IPS-20b (cell line): ENCODE measurements at regions not wholly inside any gene's neighbourhood (a gene's known extent, or its start where the extent isn't known, plus 50 kb on each side); places are given as distances from the start of the nearest gene placed in this dataset.
"Not testable (repeated sequence)": the region's sequence is repeated elsewhere in the genome, so short reads cannot be mapped to it uniquely, and the experiment has no call there.

Experiments used
- H3K27ac ChIP-seq: one replicate; pipeline ENCODE4 v1.5.1; 2013; ENCODE audit warnings: low read length
- H3K27me3 ChIP-seq: 2 replicates; pipeline ENCODE4 v1.6.1; 2013; ENCODE audit warnings: mild to moderate bottlenecking, low read length, inconsistent platforms; ENCODE audit not compliant: insufficient read depth
- H3K36me3 ChIP-seq: 2 replicates; pipeline ENCODE4 v1.6.1; 2013; ENCODE audit warnings: low read depth, mild to moderate bottlenecking, inconsistent platforms, low read length, moderate library complexity; ENCODE audit not compliant: insufficient read depth
- H3K4me1 ChIP-seq: 2 replicates; pipeline ENCODE4 v1.6.1; 2013; ENCODE audit warnings: mild to moderate bottlenecking, control low read depth, inconsistent platforms, low read length, moderate library complexity; ENCODE audit not compliant: insufficient read depth
- H3K4me3 ChIP-seq: 2 replicates; pipeline ENCODE4 v1.5.1; 2013; ENCODE audit warnings: mild to moderate bottlenecking, low read length, inconsistent platforms
- H3K9ac ChIP-seq: 2 replicates; pipeline ENCODE4 v1.6.1; 2013; ENCODE audit warnings: low read depth, mild to moderate bottlenecking, inconsistent platforms, low read length, moderate library complexity
- H3K9me3 ChIP-seq: 2 replicates; pipeline ENCODE4 v1.6.1; 2013; ENCODE audit warnings: mild to moderate bottlenecking, low read depth, low read length, inconsistent platforms; ENCODE audit not compliant: insufficient read depth

DNA sequence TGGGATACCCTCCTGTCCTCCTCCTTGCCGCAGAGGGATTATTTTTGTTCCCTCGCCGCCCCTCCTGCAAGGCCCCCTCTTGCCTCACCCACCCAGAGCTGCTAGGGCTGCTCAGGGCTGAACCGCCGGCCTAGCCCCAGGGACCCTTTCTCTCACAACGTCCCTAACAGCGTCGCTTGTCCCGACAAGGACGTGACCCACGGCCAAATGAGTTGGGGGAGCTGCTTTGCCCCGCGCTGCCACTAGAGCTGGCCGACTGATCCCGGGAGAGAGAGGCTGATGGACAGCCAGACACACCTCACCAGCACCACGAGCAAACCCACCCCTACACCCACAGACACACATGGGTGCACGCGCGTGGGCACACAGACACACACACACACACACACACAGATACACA, 154.6 kb upstream of the ALG10B start:
- Histone ChIP-seq H3K36me3 (no peaks in the 10 kb centered on the region), H3K4me1 (no peaks in the 10 kb centered on the region), H3K27ac (no peak overlapping the region), H3K9ac (no peak overlapping the region), H3K9me3 (peaks cover 94% of the 10 kb centered on the region), H3K4me3 (no peak overlapping the region), H3K27me3 (no peaks in the 10 kb centered on the region)

DNA sequence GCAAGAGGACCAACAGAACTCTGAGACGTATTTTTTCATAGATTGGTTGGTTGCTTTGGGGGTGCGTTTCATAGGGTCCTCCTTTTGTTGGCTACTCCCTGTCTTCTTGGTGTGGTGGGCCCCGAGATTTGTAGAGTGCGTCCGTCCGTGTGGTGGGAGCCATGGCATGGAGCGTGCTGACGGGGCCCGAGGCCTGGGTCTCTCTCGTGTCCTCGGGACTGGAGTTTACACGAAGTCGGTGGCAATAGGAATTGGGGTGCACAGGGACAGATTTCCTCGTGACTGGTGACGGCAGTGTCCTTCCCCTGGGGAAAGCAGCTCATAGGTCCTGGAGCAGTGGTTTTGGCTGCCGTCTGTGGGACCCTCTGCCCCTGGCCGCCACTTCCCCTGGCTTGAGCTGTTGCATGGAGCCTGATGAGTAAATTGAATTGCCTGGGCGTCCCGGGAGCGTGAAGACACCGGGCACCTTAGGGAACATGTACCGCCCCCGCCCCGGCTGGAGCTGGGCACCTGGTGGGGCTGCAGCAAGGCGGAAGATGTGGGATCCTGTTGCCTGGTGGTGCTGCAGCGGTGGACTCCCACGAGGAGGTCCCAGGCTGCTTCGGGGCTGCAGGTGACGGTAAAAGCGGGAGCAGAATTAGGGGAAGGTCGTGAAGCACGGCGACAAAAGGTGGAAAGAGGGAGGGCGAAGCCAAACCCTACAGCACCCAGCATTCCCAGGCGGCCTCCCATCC, 153.7 kb upstream of the ALG10B start:
- H3K9ac ChIP-seq, result no peak overlapping the region
- H3K27ac ChIP-seq, result no peak overlapping the region
- no peaks in the 10 kb centered on the region for H3K36me3 ChIP-seq
- peaks cover 91% of the 10 kb centered on the region for H3K9me3 ChIP-seq
- H3K4me1 ChIP-seq, result no peaks in the 10 kb centered on the region
- no peaks in the 10 kb centered on the region for H3K27me3 ChIP-seq
- H3K4me3 ChIP-seq, result no peak overlapping the region

DNA sequence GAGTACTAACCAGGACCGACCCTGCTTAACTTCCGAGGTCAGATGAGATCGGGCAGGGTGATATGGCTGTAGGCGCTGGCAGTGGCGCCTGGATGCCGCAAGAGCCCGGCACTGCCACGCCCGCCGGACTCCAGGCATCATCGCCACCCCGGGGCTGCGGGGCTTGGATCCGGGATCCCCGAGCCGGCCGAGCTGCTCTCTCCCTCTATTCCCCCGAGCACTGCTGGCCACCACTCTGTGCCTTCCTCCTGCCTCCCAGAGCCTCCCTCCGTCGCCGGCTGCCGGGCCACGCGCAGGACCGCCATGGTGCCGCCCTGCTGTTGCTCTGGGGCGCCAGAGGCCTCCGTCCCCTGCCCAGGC, 153.2 kb upstream of the ALG10B start:
- no peak overlapping the region for H3K27ac ChIP-seq
- peaks cover 88% of the 10 kb centered on the region for H3K9me3 ChIP-seq
- H3K9ac ChIP-seq, result no peak overlapping the region
- H3K27me3 ChIP-seq, result no peaks in the 10 kb centered on the region
- no peak overlapping the region for H3K4me3 ChIP-seq
- H3K4me1 ChIP-seq, result no peaks in the 10 kb centered on the region
- H3K36me3 ChIP-seq, result no peaks in the 10 kb centered on the region

DNA sequence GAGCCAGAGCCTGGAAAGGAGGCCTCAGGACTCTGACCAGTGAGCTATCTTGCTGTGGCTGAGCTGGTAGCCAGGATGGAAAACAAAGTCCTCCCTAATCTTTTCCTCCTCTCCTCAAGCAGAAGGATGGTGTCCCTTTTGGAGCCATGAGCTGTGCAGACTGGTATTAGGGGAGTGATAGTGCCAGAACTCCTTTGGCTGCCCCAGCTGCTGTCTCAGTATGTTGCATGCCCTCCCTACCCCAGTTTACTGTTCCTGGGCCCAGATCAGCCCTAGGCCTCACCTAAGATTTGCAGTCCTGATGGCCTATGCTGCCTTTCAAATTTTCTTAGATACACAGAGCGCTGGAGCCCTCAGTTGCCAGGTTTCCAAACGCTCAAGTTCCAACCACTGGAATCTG, 150.3 kb upstream of the ALG10B start:
- Histone ChIP-seq H3K27me3 (no peaks in the 10 kb centered on the region), H3K9ac (no peak overlapping the region), H3K27ac (no peak overlapping the region), H3K9me3 (peaks cover 88% of the 10 kb centered on the region), H3K36me3 (no peaks in the 10 kb centered on the region), H3K4me1 (no peaks in the 10 kb centered on the region), H3K4me3 (no peak overlapping the region; the same call in 1 of the 2 replicates)

- Histone ChIP-seq H3K27ac (no peak overlapping the region), H3K27me3 (no peaks in the 10 kb centered on the region), H3K9me3 (peaks cover 93% of the 10 kb centered on the region), H3K4me1 (no peaks in the 10 kb centered on the region), H3K9ac (no peak overlapping the region), H3K36me3 (no peaks in the 10 kb centered on the region), H3K4me3 (no peak overlapping the region)
Measured at GRCh38 chr12:38175538-38175937, 141.0 kb upstream of the ALG10B start.

- H3K27ac ChIP-seq, H3K27me3 ChIP-seq, H3K36me3 ChIP-seq, H3K4me3 ChIP-seq, H3K9ac ChIP-seq, H3K4me1 ChIP-seq: not testable (repeated sequence)
- H3K9me3 ChIP-seq, result peaks cover 78% of the 10 kb centered on the region
Measured at GRCh38 chr12:38183617-38184016, 133.0 kb upstream of the ALG10B start.

GRCh38 chr12:38197286-38197685, 119.3 kb upstream of the ALG10B start:
- H3K27me3 ChIP-seq, H3K9ac ChIP-seq, H3K27ac ChIP-seq, H3K36me3 ChIP-seq, H3K4me3 ChIP-seq, H3K4me1 ChIP-seq: not testable (repeated sequence)
- peaks cover 85% of the 10 kb centered on the region for H3K9me3 ChIP-seq

DNA sequence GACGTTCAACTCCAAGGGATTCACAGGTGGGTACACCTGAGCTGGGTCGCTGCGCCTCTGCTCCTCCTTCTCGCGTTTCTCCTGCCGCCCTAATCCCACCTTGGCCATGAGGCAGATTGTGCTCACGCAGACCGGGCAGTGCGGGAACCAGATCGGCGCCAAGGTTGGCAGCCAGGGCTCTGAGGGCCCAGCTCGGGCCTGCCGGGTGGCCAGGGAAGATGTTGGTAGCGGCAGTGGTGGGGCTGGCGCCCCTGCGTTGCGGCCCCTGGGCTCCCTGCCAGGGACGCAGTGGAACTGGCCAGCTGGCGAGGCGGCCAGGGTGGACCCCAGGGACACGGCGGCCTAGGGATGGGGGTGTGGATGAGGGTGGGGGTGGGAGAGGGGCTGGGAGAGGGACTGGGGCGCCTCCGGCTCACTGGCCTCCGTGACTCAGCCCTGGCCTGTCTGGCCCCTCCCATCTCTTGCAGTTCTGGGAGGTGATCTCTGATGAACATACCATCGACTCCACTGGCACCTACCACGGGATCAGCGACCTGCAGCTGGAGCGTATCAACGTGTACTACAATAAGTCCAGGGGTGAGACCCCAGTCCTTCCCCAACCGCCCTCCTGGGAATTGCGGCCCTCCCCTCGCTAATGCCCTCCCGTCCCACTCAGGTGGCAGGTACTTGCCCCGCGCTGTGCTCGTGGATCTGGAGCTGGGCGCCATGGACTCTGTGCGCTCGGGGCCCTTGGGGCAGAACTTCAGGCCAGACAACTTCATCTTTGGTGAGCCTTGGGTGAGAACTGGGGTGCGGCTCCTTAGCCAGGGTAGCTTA, 114.9 kb upstream of the ALG10B start:
- H3K36me3 ChIP-seq, result no peaks in the 10 kb centered on the region
- H3K9ac ChIP-seq, result no peak overlapping the region
- no peak overlapping the region for H3K27ac ChIP-seq
- H3K27me3 ChIP-seq, result no peaks in the 10 kb centered on the region
- H3K4me1 ChIP-seq, result no peaks in the 10 kb centered on the region
- H3K9me3 ChIP-seq, result peaks cover 89% of the 10 kb centered on the region
- no peak overlapping the region for H3K4me3 ChIP-seq

DNA sequence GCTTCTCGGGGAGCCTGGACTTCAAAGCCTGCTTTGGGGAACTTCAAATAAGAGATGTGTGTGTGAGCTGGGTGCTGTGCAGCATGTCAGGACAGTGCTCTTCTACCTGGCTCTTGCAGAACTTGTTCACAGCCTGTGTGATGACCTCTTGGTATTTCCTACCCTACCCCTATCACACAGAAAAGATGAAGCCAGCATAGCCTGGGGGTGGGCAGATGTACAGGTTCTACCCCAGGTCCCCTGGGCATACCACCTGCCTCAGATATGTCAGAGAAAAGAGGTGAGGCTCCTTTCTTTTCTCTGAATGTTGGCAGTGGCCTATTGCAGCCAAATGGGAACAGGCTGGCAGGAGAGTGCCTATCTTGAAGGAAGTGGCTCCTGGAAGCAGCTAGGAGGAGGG, 111.7 kb upstream of the ALG10B start:
- Histone ChIP-seq H3K4me1 (no peaks in the 10 kb centered on the region), H3K9me3 (peaks cover 81% of the 10 kb centered on the region), H3K27me3 (no peaks in the 10 kb centered on the region), H3K36me3 (no peaks in the 10 kb centered on the region), H3K27ac (no peak overlapping the region), H3K9ac (no peak overlapping the region), H3K4me3 (no peak overlapping the region)

DNA sequence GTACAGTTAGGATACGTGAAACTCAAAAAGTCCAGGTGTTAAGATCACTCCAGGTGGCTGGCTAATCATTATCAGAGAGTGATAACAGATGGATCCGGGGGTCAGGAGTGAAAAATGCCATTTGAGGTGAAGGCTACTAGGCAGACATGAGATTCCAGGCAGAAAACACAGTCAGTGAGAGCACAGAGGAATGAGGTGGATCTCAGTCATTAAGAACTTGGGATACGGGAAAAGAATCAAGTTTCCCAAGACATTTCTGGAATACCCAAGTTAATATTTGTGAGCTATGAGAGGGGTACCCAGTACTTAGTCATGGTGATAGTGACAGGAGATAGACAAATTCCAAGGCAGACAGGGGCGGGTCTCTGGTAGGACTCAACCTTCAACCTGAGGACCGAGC, 94.6 kb upstream of the ALG10B start:
- H3K9me3 ChIP-seq, result peaks cover 67% of the 10 kb centered on the region

DNA sequence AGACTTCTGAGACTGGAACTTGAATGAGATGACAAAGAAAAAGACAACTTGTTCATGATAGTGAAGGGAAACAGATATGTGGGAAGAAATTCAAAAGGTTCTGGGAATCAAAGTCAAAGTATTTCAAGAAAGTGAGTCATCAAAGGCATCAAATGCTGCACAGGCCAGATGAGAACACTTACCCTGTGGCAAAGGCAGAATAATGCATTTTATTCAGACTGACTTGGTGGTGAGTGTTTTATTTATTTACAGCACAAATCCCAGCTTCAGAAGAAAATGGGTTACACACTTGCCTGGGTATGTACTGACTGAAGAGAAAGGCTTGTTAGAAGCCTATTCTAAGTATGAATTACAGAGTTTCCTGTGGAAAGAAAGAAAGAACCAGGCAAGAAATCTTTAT, 78.2 kb upstream of the ALG10B start:
- H3K36me3 ChIP-seq, H3K9ac ChIP-seq, H3K27ac ChIP-seq, H3K4me3 ChIP-seq, H3K4me1 ChIP-seq, H3K27me3 ChIP-seq: not testable (repeated sequence)
- H3K9me3 ChIP-seq, result peaks cover 89% of the 10 kb centered on the region

More for the DNA sequence above, 94.6 kb upstream of the ALG10B start:
- H3K27ac ChIP-seq, result no peak overlapping the region
- H3K4me1 ChIP-seq, result no peaks in the 10 kb centered on the region
- H3K36me3 ChIP-seq, result no peaks in the 10 kb centered on the region
- no peak overlapping the region for H3K9ac ChIP-seq
- no peaks in the 10 kb centered on the region for H3K27me3 ChIP-seq
- no peak overlapping the region; the same call in 1 of the 2 replicates for H3K4me3 ChIP-seq

- Histone ChIP-seq H3K36me3 (no peaks in the 10 kb centered on the region), H3K4me1 (no peaks in the 10 kb centered on the region), H3K9me3 (peaks cover 92% of the 10 kb centered on the region), H3K27ac (no peak overlapping the region), H3K9ac (no peak overlapping the region), H3K4me3 (no peak overlapping the region; the same call in 1 of the 2 replicates), H3K27me3 (no peaks in the 10 kb centered on the region)
Measured at GRCh38 chr12:38253778-38254177, 62.8 kb upstream of the ALG10B start.
